Endodermal cell (in vitro differentiated cells): ENCODE measurements at regions not wholly inside any gene's neighbourhood (a gene's known extent, or its start where the extent isn't known, plus 50 kb on each side); places are given as distances from the start of the nearest gene placed in this dataset.

Source experiments
- DNase-seq: peaks from one replicate; pipeline ENCODE4 v3.0.0-alpha.2; 2017
- H3K27ac ChIP-seq: 2 replicates; pipeline ENCODE4 v1.5.1; 2013; ENCODE audit warnings: mild to moderate bottlenecking, low read depth, low read length, moderate library complexity
- H3K27me3 ChIP-seq: 2 replicates; pipeline ENCODE4 v1.6.1; 2013; ENCODE audit warnings: mild to moderate bottlenecking, low read length, moderate library complexity; ENCODE audit not compliant: insufficient read depth, control insufficient read depth, poor library complexity, severe bottlenecking
- H3K36me3 ChIP-seq: 2 replicates; pipeline ENCODE4 v1.7.0; 2013; ENCODE audit warnings: mild to moderate bottlenecking, low read length, moderate library complexity; ENCODE audit not compliant: control insufficient read depth, insufficient read depth
- H3K4me1 ChIP-seq: one replicate; pipeline ENCODE4 v1.7.0; 2013; ENCODE audit warnings: low read length; ENCODE audit not compliant: control insufficient read depth, insufficient read depth
- H3K4me3 ChIP-seq: 2 replicates; pipeline ENCODE4 v1.5.1; 2013; ENCODE audit warnings: mild to moderate bottlenecking, low read length, moderate library complexity
- H3K9ac ChIP-seq: 2 replicates; pipeline ENCODE4 v1.6.1; 2013; ENCODE audit warnings: mild to moderate bottlenecking, low read length, moderate library complexity; ENCODE audit not compliant: poor library complexity, severe bottlenecking; ENCODE audit errors: extremely low read depth
- H3K9me3 ChIP-seq: 2 replicates; pipeline ENCODE4 v1.6.1; 2013; ENCODE audit warnings: mild to moderate bottlenecking, low read length, moderate library complexity; ENCODE audit not compliant: control insufficient read depth
- H3K27ac Mint-ChIP-seq: 2 replicates; pipeline ENCODE4 v1.8.0; 2020; ENCODE audit warnings: mixed read lengths
- H3K27me3 Mint-ChIP-seq: 2 replicates; pipeline ENCODE4 v1.8.0; 2021; ENCODE audit warnings: mild to moderate bottlenecking, mixed read lengths; ENCODE audit not compliant: insufficient read depth
- H3K36me3 Mint-ChIP-seq: 2 replicates; pipeline ENCODE4 v1.8.0; 2020; ENCODE audit warnings: low read depth, mixed read lengths
- H3K4me1 Mint-ChIP-seq: 2 replicates; pipeline ENCODE4 v1.8.0; 2020; ENCODE audit warnings: mixed read lengths
- H3K4me3 Mint-ChIP-seq: 2 replicates; pipeline ENCODE4 v1.8.0; 2020; ENCODE audit warnings: mild to moderate bottlenecking, moderate library complexity, mixed read lengths
- H3K9me3 Mint-ChIP-seq: 2 replicates; pipeline ENCODE4 v1.8.0; 2020; ENCODE audit warnings: mild to moderate bottlenecking, mixed read lengths
- CTCF ChIP-seq: fragments of 200-600 bp; sonication (generic); conservative IDR thresholded peaks from 2 replicates; pipeline ENCODE4 v1.5.0; 2021; ENCODE audit warnings: antibody characterized with exemption, mild to moderate bottlenecking
- WGBS, 2 experiments: methylation state at CpG; one replicate each; pipeline versions ENCODE4 v1.1.5 to v1.1.7; 2013; ENCODE audit warnings: missing lambda C conversion rate in 2 of 2, mixed read lengths in 1 of 2; ENCODE audit not compliant: insufficient coverage in 1 of 2, insufficient read length in 1 of 2; 5-methylcytosine and 5-hydroxymethylcytosine counted together

GRCh38 chr4:185898413-185898812 is 86.4 kb upstream of the SORBS2 start:
- DNase-seq: no peak
- Histone ChIP-seq H3K27me3 (no peaks in the 10 kb centered on the region), H3K4me3 (no peak overlapping the region), H3K9ac (no peak overlapping the region), H3K9me3 (peaks cover 3% of the 10 kb centered on the region), H3K36me3 (no peaks in the 10 kb centered on the region), H3K27ac (no peak overlapping the region), H3K4me1 (no peaks in the 10 kb centered on the region)
- 83 to 84% methylated on average over 5 to 8 of the region's 8 CpGs for WGBS, 2 experiments
- no peak overlapping the region for H3K4me3 Mint-ChIP-seq
- no peaks in the 10 kb centered on the region for H3K36me3 Mint-ChIP-seq
- no peak for TF ChIP-seq CTCF
- H3K27me3 Mint-ChIP-seq: no peaks in the 10 kb centered on the region
- no peaks in the 10 kb centered on the region for H3K4me1 Mint-ChIP-seq
- H3K9me3 Mint-ChIP-seq: no peaks in the 10 kb centered on the region
- H3K27ac Mint-ChIP-seq: no peak overlapping the region

- no peak for TF ChIP-seq CTCF
- Mint-ChIP-seq H3K4me1 (no peaks in the 10 kb centered on the region), H3K9me3 (no peaks in the 10 kb centered on the region), H3K27ac (no peak overlapping the region), H3K4me3 (no peak overlapping the region), H3K36me3 (no peaks in the 10 kb centered on the region), H3K27me3 (no peaks in the 10 kb centered on the region)
- 89 to 100% methylated on average over 2 to 4 of the region's 4 CpGs for WGBS, 2 experiments
- no peak overlapping the region for H3K4me3 ChIP-seq
- H3K4me1 ChIP-seq: no peaks in the 10 kb centered on the region
- no peak overlapping the region for H3K9ac ChIP-seq
- no peaks in the 10 kb centered on the region for H3K36me3 ChIP-seq
- no peaks in the 10 kb centered on the region for H3K9me3 ChIP-seq
- no peaks in the 10 kb centered on the region for H3K27me3 ChIP-seq
- H3K27ac ChIP-seq: no peak overlapping the region
- no peak for DNase-seq
Observed at GRCh38 chr4:185899833-185900232, 87.8 kb upstream of the SORBS2 start.

GRCh38 chr4:185902654-185903053 is 90.7 kb upstream of the SORBS2 start:
- H3K4me1 Mint-ChIP-seq: no peaks in the 10 kb centered on the region
- H3K27ac Mint-ChIP-seq: no peak overlapping the region
- Histone ChIP-seq H3K27me3 (no peaks in the 10 kb centered on the region), H3K4me1 (no peaks in the 10 kb centered on the region), H3K36me3 (no peaks in the 10 kb centered on the region), H3K9ac (no peak overlapping the region), H3K9me3 (no peaks in the 10 kb centered on the region), H3K4me3 (no peak overlapping the region), H3K27ac (no peak overlapping the region)
- no peaks in the 10 kb centered on the region for H3K9me3 Mint-ChIP-seq
- no peaks in the 10 kb centered on the region for H3K36me3 Mint-ChIP-seq
- no peaks in the 10 kb centered on the region for H3K27me3 Mint-ChIP-seq
- H3K4me3 Mint-ChIP-seq: no peak overlapping the region
- TF ChIP-seq CTCF: no peak
- no peak for DNase-seq
- WGBS, 2 experiments: 92 to 93% methylated on average over 4 of the region's 4 CpGs
